Spleen (tissue), 11 donors: ENCODE measurements at regions not wholly inside any gene's neighbourhood (a gene's known extent, or its start where the extent isn't known, plus 50 kb on each side); places are given as distances from the start of the nearest gene placed in this dataset.

Experiments
- DNase-seq: peaks from one replicate; pipeline ENCODE4 v3.0.0-alpha.2; 2020
- H3K27ac ChIP-seq, 8 donors: fragments of 200-600 bp; sonication (generic) in 7 of 8; 1 replicate in 4 of 8; 2 replicates in 4 of 8; pipeline versions ENCODE4 v1.5.0 to v1.8.0; 2016 to 2021; ENCODE audit warnings: inconsistent platforms in 4 of 8, mild to moderate bottlenecking in 4 of 8, moderate library complexity in 1 of 8
- H3K27me3 ChIP-seq, 7 donors: fragments of 200-600 bp; sonication (generic) in 6 of 7; replicated peaks in 1 of 7; 1 replicate in 4 of 7; 2 replicates in 3 of 7; pipeline versions ENCODE4 v1.5.0 to v1.8.0; 2016 to 2021; ENCODE audit warnings: inconsistent platforms in 3 of 7, mild to moderate bottlenecking in 1 of 7
- H3K36me3 ChIP-seq, 6 donors: fragments of 200-600 bp; sonication (generic) in 5 of 6; 1 replicate in 4 of 6; 2 replicates in 2 of 6; pipeline versions ENCODE4 v1.5.0 to v1.8.0; 2016 to 2021; ENCODE audit warnings: inconsistent platforms in 2 of 6
- H3K4me1 ChIP-seq, 6 donors: fragments of 200-600 bp; sonication (generic) in 5 of 6; 1 replicate in 3 of 6; 2 replicates in 3 of 6; pipeline versions ENCODE4 v1.5.0 to v1.8.0; 2016 to 2021; ENCODE audit warnings: inconsistent platforms in 3 of 6
- H3K4me3 ChIP-seq, 8 donors: fragments of 200-600 bp; sonication (generic) in 7 of 8; 1 replicate in 4 of 8; 2 replicates in 4 of 8; pipeline versions ENCODE4 v1.5.0 to v1.8.0; 2016 to 2021; ENCODE audit warnings: inconsistent platforms in 4 of 8, mild to moderate bottlenecking in 4 of 8, moderate library complexity in 2 of 8
- H3K9me3 ChIP-seq, 8 donors: fragments of 200-600 bp; sonication (generic) in 7 of 8; 1 replicate in 4 of 8; 2 replicates in 4 of 8; pipeline versions ENCODE4 v1.5.0 to v1.8.0; 2016 to 2021; ENCODE audit warnings: inconsistent platforms in 4 of 8
- POLR2A ChIP-seq, 3 donors: fragments of 450-650 bp; IDR thresholded peaks; one replicate each; pipeline ENCODE4 v1.5.1; 2017; ENCODE audit warnings: antibody characterized with exemption in 3 of 3, mild to moderate bottlenecking in 1 of 3
- POLR2AphosphoS5 ChIP-seq, 3 donors: sonication (generic); formaldehyde crosslinking; IDR thresholded peaks; one replicate each; pipeline ENCODE4 v1.5.1; 2017; ENCODE audit warnings: antibody characterized with exemption in 3 of 3
- WGBS, 5 donors: extraction: QIAGEN DNeasy Blood & Tissue Kit in 3 of 5; methylation state at CpG; one replicate each; pipeline versions ENCODE4 v1.1.5 to v1.1.7; 2013 to 2018; 5-methylcytosine and 5-hydroxymethylcytosine counted together
- intact Hi-C: fragments of 100-400 bp; cut with DNase I; formaldehyde crosslinking; loops from one replicate; pipeline ENCODE4 v1.15.0; 2023; ENCODE audit warnings: low total_unique reads
- TF ChIP-seq, protein P1 (sequence below), 11 experiments: fragments of 200-600 bp in 7 of 11; fragments of 450-650 bp in 4 of 11; sonication (generic) in 4 of 11; IDR thresholded peaks in 8 of 11; conservative IDR thresholded peaks in 3 of 11; 1 replicate in 7 of 11; 2 replicates in 4 of 11; pipeline versions ENCODE4 v1.4.0 to v1.8.0; 2016 to 2021; ENCODE audit warnings: antibody characterized with exemption in 11 of 11, inconsistent platforms in 4 of 11, mild to moderate bottlenecking in 1 of 11
- donor health status: healthy with polysubstance abuse.
- donor health status: DM: no; HTN: no; CAD: no; lungs with moderate emphysema.
- donor health status: DM: no; HTN: no; CAD: no.
- donor health status: Bipolar disorder and iron deficiency.
- donor health status: healthy.
- donor health status: DM: no; HTN: no; CAD: no.
- donor health status: DM: yes; HTN: yes; CAD: no.

DNA sequence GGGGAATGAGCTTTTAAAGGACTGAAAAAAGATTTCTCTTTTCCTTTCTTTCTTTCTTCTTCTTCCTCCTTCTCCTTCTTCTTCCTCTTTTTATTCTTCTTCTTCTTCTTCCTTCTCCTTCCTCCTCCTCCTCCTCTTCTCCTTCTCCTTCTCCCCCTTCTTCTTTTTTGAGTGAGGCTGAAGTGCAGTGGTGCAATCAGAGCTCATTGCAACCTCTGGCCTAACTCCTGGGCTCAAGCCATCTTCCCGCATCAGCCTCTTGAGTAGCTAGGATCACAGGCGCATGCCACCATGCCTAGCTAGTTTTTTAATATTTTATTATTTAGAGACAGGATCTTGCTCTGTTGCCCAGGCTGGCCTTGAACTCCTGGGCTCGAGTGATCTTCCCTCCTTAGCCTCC lies 120.9 kb upstream of the KL start:
- Histone ChIP-seq H3K9me3 (no peaks in the 10 kb centered on the region), H3K4me1 (no peaks in the 10 kb centered on the region), H3K27me3 (no peaks in the 10 kb centered on the region), H3K36me3 (no peaks in the 10 kb centered on the region), H3K4me3 (no peak overlapping the region), H3K27ac (no peak overlapping the region)
- 65 to 90% (median 80%) methylated on average over 3 of the region's 3 CpGs for WGBS, 5 donors
- intact Hi-C loops: no loop called here
- no peak for TF ChIP-seq POLR2AphosphoS5 (IDR thresholded peaks at IDR 0.05)
- TF ChIP-seq, protein P1, sequence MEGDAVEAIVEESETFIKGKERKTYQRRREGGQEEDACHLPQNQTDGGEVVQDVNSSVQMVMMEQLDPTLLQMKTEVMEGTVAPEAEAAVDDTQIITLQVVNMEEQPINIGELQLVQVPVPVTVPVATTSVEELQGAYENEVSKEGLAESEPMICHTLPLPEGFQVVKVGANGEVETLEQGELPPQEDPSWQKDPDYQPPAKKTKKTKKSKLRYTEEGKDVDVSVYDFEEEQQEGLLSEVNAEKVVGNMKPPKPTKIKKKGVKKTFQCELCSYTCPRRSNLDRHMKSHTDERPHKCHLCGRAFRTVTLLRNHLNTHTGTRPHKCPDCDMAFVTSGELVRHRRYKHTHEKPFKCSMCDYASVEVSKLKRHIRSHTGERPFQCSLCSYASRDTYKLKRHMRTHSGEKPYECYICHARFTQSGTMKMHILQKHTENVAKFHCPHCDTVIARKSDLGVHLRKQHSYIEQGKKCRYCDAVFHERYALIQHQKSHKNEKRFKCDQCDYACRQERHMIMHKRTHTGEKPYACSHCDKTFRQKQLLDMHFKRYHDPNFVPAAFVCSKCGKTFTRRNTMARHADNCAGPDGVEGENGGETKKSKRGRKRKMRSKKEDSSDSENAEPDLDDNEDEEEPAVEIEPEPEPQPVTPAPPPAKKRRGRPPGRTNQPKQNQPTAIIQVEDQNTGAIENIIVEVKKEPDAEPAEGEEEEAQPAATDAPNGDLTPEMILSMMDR (IDR thresholded peaks at IDR 0.05 in 8 of 11, conservative IDR thresholded peaks at IDR 0.05 in 3 of 11): no peak
- TF ChIP-seq POLR2A (IDR thresholded peaks at IDR 0.05): no peak
- DNase-seq: no peak

DNA sequence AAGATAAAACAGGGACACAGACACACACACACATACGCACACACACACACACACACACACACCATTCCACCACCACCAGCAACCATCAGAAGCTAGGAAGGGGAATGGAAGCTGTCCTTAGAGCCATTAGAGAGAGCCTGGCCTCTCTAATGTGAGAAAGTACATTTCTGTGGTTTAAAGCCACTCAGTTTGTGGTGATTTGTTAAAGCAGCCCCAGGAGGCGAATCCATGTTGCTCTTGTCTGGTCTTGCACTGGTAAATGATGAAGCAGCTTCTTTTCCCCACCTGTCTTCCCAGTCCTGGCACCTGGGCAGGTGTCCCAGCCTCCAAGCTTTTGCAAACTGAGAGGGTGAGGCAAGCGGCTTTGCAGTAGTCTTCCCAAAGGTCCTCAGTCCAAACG lies 118.9 kb upstream of the KL start:
- intact Hi-C loops: no loop called here
- Histone ChIP-seq H3K27ac (no peak overlapping the region), H3K9me3 (no peaks in the 10 kb centered on the region), H3K4me3 (no peak overlapping the region), H3K4me1 (no peaks in the 10 kb centered on the region), H3K27me3 (no peaks in the 10 kb centered on the region), H3K36me3 (no peaks in the 10 kb centered on the region)
- 79 to 96% (median 92%) methylated on average over 4 of the region's 4 CpGs for WGBS, 5 donors
- no peak for DNase-seq
- TF ChIP-seq, protein P1 (IDR thresholded peaks at IDR 0.05 in 8 of 11, conservative IDR thresholded peaks at IDR 0.05 in 3 of 11): no peak
- no peak for TF ChIP-seq POLR2A (IDR thresholded peaks at IDR 0.05)
- TF ChIP-seq POLR2AphosphoS5 (IDR thresholded peaks at IDR 0.05): no peak

DNA sequence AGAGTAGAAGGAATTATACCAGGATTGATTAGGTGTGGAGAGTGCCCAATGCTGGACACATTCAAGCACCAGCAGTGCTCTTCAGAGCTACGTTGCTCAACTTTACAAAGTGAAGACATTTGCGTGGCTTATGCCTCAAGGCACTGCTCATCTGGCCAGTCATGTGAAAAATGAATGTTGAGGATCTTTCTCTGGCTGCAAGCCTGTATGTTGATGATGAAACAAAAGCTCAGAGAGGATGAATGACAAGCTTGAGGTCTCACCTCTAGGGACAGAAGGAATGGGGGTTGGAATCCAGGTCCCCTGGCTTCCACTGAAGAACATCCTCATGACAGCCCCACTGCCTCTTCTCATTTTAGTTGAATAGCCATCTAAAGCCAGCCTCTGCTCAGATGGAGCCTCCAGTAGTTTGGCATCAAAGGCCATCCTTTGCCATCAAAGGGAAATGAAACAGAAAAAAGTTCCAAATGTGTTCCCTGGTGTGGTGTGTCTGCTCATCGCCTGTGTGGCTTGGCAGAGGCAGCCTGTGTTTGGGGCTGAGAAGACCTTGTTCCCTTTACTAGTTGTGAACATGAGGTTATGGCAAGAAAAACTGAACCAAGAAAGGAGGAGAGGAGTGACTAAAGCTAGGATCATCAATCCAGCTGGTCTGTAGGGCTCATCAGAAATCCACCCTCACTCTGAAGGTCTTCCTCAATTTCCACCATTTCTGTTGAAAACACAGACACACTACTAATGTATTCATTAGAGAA lies 114.0 kb upstream of the KL start:
- Histone ChIP-seq H3K27ac (no peak overlapping the region), H3K27me3 (no peaks in the 10 kb centered on the region), H3K4me1 (peaks cover 0 to 17% (median 0%) of the 10 kb centered on the region in 6 donors), H3K36me3 (no peaks in the 10 kb centered on the region), H3K4me3 (no peak overlapping the region), H3K9me3 (no peaks in the 10 kb centered on the region)
- whole genome bisulfite sequencing, 5 donors: 69 to 93% (median 87%) methylated on average over 3 of the region's 3 CpGs
- intact Hi-C loops: no loop called here
- TF ChIP-seq POLR2AphosphoS5 (IDR thresholded peaks at IDR 0.05) (no peak), POLR2A (IDR thresholded peaks at IDR 0.05) (no peak)
- TF ChIP-seq, protein P1 (IDR thresholded peaks at IDR 0.05 in 8 of 11, conservative IDR thresholded peaks at IDR 0.05 in 3 of 11): no peak
- DNase-seq: no peak

DNA sequence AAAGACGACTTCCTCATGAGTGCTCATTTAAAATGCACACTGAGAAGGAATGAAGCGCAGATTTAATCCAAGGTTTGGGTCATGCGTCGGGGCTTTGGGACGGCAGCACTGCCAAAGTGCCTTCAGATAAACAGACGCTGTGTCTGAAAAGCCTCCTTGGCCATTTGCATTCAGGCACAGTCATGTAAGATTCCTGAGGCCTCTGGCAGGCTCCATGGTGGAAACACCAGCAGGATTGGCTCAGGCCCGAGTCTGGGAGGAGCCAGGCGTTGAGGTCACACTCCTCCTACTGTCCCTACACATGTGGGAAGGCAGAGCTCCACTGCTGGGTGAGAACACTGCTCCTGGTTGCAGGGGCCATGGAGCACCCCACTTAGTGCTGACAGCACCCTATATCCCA lies 113.3 kb upstream of the KL start:
- Histone ChIP-seq H3K4me1 (peaks cover 0 to 17% (median 0%) of the 10 kb centered on the region in 6 donors), H3K36me3 (no peaks in the 10 kb centered on the region), H3K4me3 (no peak overlapping the region)

More for the DNA sequence above, 113.3 kb upstream of the KL start:
- WGBS, 5 donors: 74 to 84% (median 81%) methylated on average over 7 to 8 of the region's 8 CpGs
- H3K27ac ChIP-seq: no peak overlapping the region
- TF ChIP-seq, protein P1 (IDR thresholded peaks at IDR 0.05 in 8 of 11, conservative IDR thresholded peaks at IDR 0.05 in 3 of 11): no peak
- TF ChIP-seq POLR2A (IDR thresholded peaks at IDR 0.05) (no peak), POLR2AphosphoS5 (IDR thresholded peaks at IDR 0.05) (no peak)
- H3K27me3 ChIP-seq: no peaks in the 10 kb centered on the region
- no peaks in the 10 kb centered on the region for H3K9me3 ChIP-seq
- intact Hi-C loops: no loop called here
- no peak for DNase-seq
